ENCODE measurements at regions not wholly inside any gene's neighbourhood (a gene's known extent, or its start where the extent isn't known, plus 50 kb on each side); places are given as distances from the start of the nearest gene placed in this dataset.

DNA sequence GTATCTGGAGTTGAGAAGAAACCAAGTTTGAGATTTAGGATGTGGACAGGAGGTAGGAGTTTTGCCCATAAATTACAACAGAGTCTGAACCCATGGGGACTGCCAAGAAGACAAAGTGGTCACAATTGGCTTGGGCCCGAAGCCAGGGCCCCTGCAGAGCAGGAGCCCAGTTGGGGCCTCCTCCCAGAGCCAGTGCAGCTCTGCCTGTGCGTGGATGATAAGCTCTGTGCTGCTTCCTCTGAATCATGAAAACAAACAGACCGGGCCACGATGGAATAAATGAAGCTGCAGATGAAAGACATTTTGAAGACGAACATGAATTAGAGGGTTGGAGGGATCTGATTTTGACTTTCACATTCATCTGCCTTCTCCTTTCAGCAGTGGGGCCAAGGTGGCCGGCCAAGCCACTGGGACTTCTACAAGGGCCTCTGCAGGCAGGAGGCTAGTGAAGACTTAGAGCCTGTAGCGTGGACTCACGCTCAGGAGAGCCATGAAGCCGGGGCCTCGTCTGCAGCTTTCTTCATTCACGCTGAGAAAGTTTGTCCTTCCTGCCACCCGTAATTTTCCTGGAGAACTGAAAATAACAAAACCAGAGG is 156.8 kb upstream of the LYZL1 start:
- peak; percentile 56 for DNase-seq

DNA sequence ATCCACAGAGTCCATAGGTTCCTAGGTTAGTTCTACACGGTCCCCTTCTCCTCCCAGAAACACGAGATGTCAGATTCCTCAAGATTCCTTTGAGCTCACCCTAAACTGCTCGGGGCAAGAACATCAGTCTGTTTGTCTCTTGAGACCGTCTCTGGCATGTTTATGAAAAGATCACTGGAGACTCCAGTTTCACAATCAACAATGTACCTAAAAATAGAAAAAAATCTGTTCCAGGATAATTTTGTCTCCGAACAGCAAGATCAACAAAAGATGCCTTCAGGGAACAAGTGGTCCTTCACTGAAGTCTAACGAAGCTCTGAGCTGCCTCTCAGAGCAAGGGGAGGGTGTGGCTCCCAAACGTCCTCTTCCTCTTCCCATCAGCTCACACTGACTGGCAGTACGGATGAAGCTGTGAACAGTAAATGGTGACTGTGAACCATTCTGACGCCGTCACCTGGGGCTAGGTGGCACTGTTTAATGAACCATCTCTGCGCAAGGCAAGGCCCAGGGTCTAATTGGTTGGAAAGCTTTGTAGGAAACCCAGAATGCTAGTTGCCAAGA is 156.2 kb upstream of the LYZL1 start:
- DNase-seq, result peak; percentile 44

DNA sequence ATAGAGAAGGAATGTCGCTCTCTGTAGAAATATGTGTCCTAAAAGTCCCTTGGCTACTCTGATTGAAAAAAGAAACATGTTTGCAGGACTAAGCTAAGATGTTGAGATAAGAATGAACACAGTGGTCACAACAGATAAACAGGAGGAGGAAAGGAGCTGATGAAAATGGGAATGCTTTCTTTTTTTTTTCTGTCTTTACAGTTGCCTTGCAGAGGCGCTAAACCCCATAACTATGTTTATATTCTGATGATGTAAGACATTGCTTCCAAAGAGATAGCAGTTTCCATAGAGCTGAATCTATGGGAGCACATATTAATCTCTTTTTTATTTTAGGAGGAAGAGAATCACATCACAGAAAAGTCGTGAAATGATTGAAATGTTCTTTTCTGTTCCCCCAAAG is 153.5 kb upstream of the LYZL1 start:
- no peak for DNase-seq

DNA sequence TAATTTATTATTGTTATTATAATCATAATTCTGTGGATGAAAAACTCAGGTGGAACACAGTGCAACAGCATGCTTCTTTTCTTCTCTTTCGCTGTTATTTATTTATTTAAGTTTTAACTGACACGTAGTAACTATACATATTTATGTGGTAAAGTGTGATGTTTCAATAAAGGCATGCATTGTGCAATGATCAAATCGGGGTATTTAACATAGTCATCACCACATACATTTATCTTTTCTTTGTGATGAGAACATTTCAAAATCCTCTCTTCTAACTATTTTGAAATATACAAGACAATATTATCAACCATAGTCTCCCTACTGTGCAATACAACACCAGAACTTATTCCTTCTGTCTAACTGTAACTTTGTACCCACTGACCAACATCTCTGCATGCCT is 152.5 kb upstream of the LYZL1 start:
- no peak for DNase-seq

DNA sequence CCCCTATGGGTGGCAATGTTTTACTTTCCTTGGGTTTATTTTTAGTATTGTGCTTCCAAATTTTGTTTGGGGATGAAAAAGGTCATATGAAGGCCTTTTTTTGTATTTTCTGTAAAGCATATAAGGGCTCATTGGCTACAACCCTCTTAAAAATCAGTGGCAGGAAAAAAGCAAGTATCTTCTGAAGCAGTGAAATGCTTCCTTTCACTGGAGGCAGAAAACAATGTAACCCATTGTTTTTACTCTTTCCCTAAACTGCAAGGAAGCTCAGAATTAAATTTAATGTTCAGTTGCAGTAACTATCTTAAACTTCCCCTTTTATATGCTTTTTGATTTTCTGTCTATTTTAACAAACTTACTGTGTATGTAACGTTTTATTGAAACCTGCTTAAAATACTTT is 148.7 kb upstream of the LYZL1 start:
- no peak for DNase-seq

DNA sequence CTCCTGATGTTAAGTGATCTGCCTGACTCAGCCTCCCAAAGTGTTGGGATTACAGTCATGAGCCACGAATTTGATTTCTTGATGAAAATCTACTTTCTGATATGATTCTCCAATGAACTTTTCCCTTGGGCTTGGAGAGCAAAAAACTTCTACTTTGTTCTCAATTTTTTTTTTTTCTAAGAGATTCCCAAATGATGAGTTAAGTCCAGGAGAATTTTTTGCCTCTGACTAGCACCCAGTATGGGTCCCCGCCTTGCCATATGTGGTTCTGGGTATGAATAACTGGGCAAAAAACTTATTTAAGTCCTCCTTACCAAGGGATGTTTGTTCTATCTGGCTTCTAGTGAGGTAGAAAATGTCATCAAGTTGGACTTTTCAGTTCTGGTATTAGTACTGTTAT is 147.9 kb upstream of the LYZL1 start:
- DNase-seq, result no peak

DNA sequence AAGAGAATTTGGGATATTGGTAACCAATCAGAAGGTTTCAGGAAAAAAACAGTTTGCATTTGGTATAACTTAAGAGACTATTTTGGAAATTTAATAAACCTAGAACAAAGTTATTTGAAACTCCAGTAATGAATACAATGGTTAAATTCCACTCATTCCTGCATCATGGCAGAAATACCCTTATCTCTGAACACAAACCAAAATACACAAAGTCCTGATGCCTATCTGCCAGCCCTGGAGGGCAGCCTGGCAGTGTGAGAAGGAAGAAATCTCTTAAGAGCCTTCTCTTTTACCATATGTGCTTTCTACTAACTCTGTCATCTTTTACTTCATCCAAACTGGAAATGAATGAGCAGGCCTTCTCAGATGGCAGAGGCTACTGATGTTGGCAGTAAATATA is 147.1 kb upstream of the LYZL1 start:
- no peak for DNase-seq

DNA sequence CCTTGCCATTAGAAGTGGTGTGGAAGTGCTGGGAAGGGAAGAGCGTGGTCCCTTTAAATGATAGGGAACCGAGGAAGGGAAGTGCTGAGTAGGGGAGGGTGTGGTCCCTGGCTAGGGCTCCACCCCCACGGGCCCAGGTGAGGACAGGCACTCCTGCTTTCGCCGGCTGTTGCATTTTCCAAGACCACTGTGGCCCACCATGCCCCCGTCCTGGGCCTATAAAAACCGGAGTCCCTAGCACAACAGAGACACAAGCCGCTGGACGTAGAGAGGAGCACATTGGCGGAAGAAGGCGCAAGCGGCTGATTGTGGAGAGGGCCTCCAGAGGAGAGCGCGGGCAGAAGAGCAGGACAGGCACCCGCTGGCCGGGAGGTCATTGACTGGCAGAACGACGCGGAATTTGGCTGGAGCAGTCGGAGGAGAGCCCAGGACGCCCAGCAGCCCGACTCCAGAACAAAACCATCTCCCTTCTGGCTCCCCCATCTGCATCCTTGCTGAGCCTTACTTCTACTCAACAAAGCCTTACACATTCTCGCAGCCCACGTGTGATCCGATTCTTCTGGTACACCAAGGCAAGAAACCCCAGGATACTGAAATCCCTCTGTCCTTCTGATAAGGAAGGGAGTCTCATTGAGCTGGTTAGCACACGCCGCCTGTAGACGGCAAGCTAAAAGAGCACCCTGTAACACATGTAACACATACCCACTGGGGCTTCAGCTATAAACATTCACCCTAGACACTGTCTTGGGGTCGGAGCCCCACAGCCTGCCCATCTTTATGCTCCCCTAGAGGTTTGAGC is 146.2 kb upstream of the LYZL1 start:
- DNase-seq, result no peak

DNA sequence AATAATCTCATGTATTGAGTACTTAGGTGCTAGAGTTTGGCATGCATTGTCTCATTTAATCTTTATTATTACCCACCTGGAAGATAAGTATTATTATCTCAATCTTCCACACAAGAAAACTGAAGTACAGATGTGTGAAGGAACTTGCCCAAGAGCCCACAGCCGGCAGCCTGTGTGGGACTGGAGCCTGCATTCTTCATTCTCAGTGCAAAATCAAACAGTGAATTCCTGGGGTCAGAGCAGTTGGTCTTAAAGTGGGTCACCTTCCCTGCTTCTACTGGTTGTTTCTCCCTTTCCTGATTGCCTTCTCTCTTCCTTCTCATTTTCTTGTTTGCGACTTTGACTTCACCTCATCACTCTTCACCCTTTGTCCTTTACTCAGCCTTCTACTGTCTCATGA is 144.7 kb upstream of the LYZL1 start:
- no peak for DNase-seq

DNA sequence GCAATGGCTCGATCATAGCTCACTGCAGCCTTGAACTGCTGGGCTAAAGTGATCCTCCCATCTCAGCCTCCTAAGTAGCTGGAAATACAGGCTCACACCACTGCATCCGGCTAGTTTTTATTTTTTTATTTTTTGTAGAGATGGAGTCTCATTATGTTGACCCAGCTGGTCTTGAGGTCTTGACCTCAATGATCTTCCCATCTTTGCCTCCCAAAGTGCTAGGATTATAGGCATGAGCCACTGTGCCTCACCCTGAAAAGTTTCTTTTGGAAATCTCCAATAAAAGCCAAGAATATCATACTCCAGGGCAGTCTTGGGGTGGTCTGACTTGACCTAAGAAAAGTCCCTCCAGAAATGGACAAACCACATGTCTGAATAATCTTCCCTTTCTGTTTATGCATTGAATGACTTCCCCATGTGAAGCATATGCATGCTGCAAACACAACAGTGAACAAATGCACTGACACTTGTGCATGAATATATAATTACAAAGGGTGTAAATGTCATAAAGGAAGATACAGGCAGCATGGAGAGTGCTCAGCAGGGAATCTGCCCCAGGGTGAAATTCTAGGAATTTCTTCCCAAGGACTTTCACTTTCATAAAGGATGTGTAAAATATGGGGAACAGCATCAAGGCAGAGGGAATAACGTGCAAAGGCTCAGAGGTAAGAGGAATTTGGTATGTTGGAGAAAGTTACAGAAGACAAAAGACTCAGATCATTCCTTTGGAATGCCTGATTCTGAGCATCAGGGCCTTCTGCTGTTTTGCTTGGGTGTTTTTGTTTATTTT is 142.4 kb upstream of the LYZL1 start:
- no peak for DNase-seq

DNA sequence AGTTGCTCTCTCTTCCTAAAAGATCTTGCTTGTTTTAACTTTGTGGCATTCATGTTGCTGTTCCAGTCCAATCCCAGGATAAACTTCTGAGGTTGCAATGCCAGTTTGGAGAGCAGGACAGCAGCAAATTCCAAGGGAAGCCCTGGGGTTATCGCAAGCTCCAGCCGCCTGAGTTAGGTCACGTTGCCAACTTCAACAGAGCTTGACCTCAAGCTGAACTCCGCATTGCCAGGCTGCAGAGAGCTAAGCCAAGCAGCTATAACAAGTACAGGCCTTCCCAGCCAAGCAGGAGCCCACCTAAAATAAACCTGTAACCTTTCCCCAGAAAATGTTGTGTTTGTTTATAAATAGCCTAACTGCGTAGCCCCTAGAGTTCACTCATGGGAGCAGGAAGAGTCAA is 138.9 kb upstream of the LYZL1 start:
- DNase-seq, result no peak

DNA sequence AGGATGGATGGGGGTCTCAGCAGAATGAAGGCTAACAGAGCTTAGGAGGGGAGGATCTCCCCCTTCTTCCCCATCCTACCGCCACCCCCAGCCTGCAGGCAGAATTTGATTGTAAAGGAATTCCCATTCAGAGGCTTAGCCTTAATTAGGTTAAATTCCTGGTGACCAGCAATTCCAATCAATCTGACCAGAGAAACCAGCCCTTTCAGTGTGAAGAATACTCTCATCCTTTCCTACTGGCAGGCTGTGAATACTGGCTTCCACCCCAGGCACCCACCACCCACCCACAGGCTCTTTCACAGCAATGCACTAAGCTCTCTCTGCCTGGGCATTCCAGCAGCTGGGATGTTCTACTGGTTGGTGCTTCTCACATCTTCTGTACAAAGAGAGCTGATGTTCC is 137.9 kb upstream of the LYZL1 start:
- no peak for DNase-seq

DNA sequence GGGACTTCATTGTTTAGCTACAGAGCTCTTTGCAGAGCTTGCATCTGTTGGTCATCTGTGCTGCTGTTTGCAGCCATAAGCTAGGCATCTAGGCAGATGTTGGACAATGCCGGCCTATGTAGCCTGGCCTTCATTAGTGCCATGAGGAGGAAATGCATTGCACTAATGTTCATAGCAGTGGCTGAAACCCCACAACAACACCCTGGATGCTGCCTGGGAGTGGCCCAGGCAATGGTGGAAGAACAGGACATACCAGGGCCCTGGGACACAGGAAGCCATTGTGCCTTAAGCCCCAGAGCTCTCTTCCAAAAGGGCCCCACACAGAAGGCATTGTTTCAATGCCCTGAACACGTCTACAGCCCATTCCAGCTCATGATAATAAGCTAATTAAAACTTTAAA is 131.5 kb upstream of the LYZL1 start:
- no peak for DNase-seq

DNA sequence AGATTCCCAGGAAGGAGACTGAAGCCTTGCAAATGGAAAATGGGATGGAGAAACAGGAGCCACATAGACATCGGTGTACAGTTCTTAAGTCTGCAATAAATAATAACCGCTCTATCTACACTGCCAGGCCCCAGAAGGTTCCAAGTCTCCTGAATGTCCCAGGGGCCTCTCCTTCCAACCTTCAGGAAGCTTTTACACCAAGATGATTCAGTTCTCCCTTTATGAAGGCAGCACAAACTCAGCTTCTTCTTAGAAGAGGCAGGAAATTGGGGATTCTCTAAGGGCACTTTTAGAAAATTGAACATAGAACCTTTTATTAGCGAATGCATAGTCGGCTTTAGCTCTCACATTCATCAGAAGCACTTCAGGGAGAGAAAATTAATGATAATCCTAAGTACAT is 130.8 kb upstream of the LYZL1 start:
- no peak for DNase-seq

DNA sequence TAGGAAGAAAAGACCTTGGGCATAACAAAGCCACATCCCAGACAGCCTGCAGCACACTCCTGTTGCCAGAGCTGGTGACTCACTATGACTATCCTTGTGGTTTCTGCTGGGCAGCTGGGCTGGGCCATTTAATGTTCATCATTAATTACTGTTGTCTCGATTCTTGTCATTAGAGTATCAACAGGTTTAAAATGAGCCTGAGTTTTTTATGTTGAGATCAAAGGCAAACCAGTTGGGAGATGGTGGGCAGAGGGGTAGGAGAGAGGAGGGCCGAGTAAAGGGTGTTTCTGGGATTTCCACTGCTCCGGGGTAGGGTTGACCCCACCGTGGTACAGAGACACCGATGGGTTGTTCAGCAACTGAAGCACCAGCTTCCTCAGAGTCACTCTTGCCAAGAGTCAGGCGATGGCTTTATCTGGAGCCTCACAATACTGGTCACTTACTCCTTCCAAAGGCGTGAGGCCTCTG is 128.7 kb upstream of the LYZL1 start:
- no peak for DNase-seq

DNA sequence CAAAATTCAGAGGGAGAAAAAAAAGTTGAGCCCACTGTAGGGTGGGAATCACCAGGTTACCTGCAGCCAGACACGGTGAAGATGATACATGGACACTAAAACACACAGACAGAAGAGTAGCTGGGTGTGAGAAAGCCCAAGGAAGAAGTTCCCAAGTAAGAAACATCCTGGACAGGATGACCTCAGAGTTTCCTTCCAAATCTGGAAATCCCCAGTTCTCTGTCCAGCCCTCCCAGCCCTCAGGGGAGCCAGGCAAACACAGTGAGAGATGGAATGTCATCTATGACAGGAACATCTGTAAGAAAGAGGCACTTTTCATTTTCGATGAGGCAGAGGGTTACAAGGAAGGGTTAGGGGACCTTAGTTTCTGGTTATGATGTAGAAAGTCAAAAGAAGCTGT is 125.1 kb upstream of the LYZL1 start:
- no peak for DNase-seq

DNA sequence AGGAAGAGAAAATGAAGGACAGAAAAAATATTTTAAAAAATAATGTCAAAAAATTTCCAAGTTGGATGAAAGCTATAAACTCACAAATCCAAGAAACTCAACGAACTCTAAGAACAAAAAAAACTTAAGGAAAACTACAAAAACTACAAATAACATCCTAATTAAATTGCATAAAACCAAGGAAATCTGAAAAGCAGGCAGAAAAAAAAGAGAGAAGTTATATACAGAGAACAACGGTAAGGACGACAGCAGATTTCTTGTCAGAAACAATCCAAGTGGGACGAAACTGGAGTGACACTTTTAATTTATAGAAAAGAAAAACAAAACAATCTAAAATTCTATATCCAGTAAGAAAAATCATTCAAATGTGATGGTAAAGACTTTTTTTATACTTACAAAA is 122.2 kb upstream of the LYZL1 start:
- no peak for DNase-seq

DNA sequence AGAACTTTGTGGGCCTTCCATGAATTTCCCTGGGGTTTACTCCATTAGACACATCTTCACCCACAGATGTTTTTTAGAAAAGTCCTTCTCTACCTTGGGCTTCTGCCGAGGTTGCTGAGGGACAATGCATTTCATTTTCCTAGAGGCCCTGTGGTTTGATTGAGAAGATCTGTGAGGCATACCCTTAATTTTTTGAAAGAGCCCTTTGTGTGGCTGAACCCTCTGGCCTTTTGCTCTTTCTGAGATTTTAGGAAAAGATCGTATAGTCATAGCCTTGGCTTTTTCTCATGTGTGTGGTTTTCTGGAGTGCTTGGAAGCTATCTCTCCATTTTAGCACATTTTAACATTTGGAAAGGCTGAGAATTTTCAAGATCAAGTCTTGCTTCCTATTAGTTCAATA is 119.8 kb upstream of the LYZL1 start:
- no peak for DNase-seq

DNA sequence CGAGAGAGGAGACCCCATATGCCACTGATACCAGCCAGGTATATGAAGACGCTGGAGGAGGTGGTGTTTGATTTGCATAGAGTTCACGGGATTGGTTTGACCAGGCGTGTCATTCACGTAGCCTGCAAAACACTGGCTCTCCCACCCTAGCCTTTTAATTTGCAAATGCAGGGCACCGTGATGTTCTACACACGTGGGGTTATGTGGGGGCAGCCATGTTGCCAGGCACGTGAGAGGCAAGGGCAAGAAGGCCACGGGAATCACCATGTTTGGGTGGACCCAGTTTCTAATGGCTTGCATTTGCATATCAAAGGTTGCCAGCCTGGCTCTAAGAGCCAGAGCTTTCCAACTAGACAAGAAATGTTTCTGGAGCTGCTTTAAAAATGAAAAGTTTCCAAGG is 117.2 kb upstream of the LYZL1 start:
- DNase-seq, result no peak

DNA sequence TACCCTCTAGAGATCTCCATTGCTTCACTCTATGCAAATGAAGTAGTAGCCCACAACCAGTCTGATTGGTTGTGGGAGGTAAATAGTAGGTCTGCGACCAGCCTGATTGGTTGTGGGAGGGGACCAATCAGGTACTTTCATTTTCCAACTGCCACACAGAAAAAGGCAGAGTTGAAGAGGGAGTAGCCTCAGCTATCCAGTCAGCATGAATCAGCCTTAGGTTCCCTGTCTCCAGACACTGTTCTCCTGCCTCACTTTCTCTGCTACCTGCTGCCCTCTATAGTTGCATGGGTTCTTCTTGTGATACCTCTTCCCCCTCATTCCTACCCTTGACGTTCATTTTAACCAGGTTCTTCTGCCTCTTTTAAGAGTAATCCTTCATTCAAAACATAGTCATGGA is 114.5 kb upstream of the LYZL1 start:
- DNase-seq, result no peak

DNA sequence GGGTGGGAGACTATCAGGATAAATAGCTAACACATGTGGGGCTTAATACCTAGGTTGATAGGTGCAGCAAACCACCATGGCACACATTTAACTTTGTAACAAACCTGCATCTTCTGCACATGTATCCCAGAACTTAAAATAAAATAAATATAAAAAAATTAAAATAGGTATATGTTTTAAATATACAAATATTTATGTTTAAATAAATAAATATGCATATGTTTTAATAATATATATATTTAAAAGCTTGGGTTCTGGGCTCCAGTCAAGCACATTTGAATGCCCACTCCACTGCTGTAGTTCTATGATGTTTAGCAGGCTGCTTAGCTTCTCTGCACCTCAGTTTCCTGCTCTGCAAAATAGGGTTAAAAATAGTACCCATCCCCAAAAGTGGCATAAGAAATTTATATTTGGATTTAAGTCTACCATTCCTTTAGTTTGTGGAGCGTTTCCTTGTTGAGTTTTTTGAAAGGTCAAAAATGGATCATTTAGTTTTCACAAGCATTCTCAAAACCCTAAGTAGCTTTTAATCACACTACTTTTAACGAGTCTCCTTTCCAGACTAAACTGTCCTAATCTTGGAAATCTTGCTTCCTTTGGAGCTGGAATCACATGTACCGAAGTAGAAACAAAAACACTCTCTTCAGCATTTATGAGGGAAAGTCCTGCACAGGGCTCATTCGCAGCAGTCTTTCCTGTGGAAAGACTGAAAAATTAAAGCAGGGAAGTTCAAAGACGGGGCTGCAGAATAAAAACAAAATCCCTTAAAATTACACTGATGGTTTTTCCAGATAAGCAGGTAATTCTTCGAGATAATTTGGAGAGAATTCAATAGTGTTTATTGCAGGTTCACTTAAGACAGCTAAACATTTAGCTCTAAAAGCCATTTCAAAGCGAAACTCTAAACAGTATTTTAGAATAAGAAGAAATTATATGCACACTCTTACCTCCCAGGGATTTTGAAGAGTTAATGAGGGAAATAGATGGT is 111.7 kb upstream of the LYZL1 start:
- DNase-seq, result no peak

DNA sequence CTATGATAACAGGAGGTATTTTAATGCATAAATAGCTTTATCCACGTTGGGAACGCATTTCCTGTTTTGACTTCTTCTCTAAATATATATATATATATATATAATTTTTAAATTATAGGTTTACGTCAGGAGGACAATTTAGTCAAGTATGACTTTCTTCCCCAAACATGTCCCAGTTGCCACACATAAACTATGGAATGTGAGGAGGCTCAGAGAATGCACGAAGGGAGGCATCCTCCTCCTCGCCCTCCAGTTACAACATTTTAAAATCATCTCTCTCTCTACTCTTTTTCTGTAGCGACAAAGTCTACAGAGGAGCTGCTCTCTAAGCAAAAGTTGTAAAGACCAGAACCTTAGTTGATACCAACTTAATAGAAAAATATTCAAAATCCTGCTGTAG is 106.9 kb upstream of the LYZL1 start:
- no peak for DNase-seq
